ENCODE measurements at regions not wholly inside any gene's neighbourhood (a gene's known extent, or its start where the extent isn't known, plus 50 kb on each side); places are given as distances from the start of the nearest gene placed in this dataset.

- DNase-seq (ENCODE audit: insufficient read length, low spot score): no peak
These were observed 156.3 kb downstream of the EMX2 start for GRCh38 chr10:117698809-117699208.

GRCh38 chr10:117699436-117700075 lies 157.0 kb downstream of the EMX2 start:
- FAIRE-seq (no peak), DNase-seq (ENCODE audit: insufficient read length, low spot score) (no peak)

More at GRCh38 chr10:117698809-117699208, 156.3 kb downstream of the EMX2 start:
- FAIRE-seq: no peak

DNA sequence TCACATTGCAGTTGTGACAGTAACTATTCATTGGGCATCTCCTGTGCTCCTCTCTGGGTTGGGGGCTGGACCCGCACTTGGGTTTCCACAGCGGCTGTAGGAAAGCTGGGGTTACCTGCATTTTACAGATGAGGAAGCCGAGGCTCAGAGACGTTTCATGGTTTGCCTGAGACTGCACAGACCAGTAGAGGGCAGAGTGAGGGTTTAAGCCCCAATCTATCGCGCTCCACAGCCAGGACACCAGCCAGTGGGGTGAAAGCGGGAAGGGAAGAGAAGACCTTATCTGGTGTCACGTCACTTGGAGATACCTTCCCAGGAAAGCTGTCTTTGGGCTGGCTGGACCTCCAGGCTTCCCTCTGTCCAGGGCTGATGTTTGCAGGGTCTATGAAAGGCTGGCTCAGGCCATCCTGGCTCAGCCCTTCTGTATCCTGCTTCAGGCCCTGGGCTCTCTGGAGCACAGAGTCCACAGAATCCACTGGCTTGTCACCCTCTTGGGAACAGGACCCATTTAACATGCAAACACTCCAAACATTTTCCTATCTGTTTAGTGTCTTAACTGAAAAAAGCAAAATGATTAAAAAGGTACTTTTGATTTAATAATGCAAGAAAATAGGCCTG lies 167.7 kb downstream of the EMX2 start:
- FAIRE-seq (no peak), DNase-seq (ENCODE audit: insufficient read length, low spot score) (no peak)

- FAIRE-seq (no peak), DNase-seq (ENCODE audit: insufficient read length, low spot score) (no peak)
These were observed 174.3 kb downstream of the EMX2 start for GRCh38 chr10:117716889-117717288.

DNA sequence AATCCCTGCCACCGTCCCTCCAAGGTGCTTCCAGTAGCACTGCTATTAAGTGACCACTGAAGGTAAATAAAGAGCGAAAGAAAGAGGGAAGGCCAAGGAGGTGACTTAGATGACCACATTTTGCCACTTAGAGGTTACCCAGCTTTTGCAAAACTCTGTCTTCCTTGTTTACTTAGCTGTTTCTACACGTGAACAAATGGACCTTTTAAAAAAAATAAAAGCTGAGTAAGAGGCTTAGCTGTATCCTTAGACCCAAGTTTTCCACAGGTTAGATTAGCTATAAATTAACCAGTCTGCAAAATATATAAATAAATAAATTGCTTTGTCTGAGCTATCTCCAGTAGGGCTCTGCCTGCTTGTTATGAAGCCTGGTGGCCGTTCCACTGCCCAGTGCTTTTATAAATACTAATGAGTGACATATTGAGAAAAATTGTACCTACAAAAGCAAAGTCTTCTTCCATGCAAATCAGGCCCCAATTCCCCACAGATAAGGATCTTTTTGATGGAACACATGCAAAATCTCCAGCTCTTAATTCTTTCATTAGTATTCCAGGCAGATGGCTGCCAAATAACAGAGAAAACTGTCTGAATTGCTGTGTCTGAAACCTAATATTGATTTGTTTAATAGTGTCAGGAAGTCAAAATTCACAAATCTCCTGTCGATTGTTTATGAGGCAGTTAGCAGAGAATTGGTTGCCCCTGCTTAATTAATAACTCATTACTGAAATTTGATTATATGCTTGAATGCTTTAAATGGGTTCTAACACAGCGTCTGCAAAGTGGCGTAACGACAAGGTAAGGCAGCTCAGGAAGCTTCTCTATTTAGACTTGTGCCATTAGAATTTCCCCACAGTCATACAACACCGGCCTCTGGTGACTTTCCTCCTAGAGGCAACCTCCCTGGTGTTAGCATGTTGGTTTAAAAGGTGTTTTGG lies 176.7 kb downstream of the EMX2 start:
- DNase-seq (ENCODE audit: insufficient read length, low spot score) (no peak), FAIRE-seq (no peak)

DNA sequence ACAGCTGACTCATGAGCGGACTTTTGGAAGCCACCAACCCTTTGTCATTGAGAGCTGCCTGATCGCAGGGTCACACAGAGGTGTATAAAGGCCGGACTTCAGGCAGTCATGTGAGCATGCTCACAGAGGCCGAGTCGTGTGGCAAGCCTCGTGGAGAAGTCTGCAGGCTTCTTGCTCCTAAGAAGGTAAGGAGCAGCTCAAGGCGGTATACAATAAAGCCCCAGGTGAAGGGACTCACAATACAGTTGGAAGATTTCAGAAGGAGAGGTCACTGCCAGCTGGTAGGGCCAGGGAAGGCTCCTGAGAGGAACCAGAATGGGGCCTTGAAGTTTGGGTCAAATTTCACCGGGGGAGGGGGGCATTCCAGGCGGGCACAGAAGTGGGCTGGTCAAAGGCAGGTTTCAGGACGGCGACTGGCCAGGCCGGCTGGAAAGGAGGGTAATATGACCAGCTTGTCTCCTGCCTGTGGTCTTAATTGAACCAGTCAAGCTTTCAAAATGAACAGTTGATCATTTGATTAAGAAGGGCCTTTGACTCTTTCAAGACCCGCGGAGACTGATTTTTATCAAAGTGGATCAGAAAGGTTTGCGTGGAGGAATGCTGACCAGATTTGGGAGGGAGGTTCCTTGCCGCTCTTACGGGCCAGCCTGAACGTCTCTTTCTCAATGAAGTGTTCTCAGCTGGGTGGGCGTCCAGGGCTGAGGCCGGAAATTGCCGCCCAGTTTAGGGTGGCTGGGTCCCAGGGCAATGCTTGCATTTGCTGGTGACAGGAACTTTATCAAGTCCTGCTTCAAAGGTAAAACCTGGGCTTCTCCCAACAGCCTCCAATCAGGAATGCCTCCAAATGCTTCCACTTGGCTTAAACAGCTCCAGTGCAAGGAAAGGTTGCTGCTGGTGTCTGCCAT lies 178.6 kb downstream of the EMX2 start:
- no peak for FAIRE-seq
- DNase-seq (ENCODE audit: insufficient read length, low spot score): no peak

DNA sequence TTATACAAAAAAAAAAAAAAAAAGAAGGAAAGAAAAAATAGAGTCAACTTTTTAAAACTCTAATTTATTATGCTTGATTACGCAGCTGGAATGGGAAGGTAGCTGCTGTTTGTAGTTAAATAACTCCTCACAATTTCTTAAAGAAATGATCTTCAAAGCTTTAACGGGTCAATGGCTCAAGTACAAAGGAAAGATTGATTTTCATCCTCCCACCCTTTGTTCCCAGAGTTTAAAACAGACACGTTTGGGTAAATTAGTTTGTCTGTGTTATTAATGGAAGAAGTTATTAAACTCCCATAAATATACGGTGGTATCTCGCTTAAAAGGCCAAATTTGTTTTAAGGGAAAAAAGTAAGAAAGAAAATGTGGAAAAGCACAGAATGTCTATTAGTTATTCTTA lies 179.3 kb downstream of the EMX2 start:
- FAIRE-seq (no peak), DNase-seq (ENCODE audit: insufficient read length, low spot score) (no peak)

DNA sequence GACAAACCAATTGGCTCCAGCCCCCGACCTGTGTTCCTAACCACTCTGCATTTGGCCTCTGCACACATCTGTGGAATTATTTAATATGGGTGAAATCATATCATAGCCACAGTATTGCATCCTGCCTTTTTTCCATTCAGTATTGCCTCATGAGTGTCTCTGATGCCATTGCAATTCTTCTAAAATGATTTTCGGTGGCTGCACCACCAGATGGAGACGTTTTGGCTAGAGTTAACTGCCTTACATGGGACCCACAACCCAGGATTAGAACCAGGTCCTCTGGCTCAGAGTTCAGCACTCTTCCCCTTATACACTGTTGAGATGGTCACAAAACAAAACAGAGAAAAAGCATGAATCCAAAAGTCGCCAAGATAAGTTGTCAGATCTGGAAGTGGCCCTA lies 180.8 kb downstream of the EMX2 start:
- no peak for DNase-seq (ENCODE audit: insufficient read length, low spot score)
- no peak for FAIRE-seq

DNA sequence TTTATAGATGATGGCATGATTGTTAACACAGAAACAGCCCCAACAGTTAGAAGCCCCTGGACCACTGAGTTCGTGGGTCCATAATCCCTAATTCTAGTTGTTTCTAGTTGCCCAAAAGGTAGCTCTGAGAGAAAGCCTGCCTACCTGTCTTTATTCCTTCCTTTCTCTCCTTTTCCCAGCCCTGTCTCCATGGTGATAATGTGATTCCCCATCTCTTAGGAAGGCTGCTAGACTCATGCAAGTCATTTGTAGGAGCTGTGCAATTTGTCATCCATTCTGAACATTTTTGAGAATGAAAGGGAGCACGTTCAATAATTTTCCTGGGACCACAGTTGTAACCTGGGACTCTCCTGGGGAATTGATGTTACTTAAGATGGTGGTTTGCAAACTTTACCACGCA lies 183.4 kb downstream of the EMX2 start:
- no peak for DNase-seq (ENCODE audit: insufficient read length, low spot score)
- no peak for FAIRE-seq

- FAIRE-seq: no peak
- no peak for DNase-seq (ENCODE audit: insufficient read length, low spot score)
These were observed 184.2 kb downstream of the EMX2 start for GRCh38 chr10:117726596-117727295.

- no peak for FAIRE-seq
These were observed 184.9 kb downstream of the EMX2 start for GRCh38 chr10:117727421-117727820.

GRCh38 chr10:117728087-117728486 lies 185.5 kb downstream of the EMX2 start:
- FAIRE-seq (no peak), DNase-seq (ENCODE audit: insufficient read length, low spot score) (no peak)

More at GRCh38 chr10:117727421-117727820, 184.9 kb downstream of the EMX2 start:
- DNase-seq (ENCODE audit: insufficient read length, low spot score): no peak

- DNase-seq (ENCODE audit: insufficient read length, low spot score): no peak
- FAIRE-seq: no peak
These were observed 186.6 kb downstream of the EMX2 start for GRCh38 chr10:117729156-117729555.

GRCh38 chr10:117731121-117731791 lies 188.7 kb downstream of the EMX2 start:
- no peak for FAIRE-seq
- no peak for DNase-seq (ENCODE audit: insufficient read length, low spot score)

GRCh38 chr10:117734731-117735405 lies 192.3 kb downstream of the EMX2 start:
- DNase-seq (ENCODE audit: insufficient read length, low spot score) (no peak), FAIRE-seq (no peak)

DNA sequence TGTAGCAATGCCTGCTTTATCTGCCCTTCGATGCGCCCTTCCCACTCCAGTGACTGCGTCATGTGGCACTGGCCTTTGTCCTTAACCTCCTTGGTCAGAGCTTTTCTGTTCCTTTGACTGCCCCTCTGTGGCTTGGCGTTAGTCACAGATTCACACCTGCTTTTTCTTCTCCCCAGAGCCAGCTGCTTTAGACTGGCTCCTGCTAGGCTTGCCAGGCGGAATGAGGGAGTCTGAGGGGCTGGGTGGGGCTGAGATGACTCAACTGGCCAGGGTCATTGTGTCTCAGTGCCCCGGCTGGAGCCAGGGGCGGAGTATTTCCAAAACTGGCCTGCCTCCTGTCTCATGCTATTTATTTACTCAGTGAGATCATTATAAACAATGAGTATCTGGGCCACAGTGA lies 194.1 kb downstream of the EMX2 start:
- FAIRE-seq (no peak), DNase-seq (ENCODE audit: insufficient read length, low spot score) (no peak)

DNA sequence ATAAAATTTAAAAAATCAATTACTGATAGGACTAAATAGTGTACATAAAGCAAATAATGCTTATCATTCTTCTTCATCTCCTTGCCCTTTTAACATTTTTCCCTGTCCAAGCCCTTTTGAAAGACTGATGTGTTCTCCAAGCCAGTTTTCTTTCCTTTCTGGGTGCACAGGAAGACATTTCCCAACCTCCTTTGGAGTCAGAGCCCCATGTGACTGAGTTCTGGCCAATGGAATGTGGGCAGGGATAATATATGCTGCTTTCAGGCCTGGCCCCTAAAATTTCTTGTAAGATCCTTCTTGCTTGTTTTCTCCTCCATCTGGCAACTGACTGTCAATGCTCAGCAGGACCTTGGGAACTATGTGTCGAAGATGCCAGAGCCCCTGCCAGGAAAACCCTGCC lies 197.5 kb downstream of the EMX2 start:
- FAIRE-seq: no peak
- no peak for DNase-seq (ENCODE audit: insufficient read length, low spot score)

DNA sequence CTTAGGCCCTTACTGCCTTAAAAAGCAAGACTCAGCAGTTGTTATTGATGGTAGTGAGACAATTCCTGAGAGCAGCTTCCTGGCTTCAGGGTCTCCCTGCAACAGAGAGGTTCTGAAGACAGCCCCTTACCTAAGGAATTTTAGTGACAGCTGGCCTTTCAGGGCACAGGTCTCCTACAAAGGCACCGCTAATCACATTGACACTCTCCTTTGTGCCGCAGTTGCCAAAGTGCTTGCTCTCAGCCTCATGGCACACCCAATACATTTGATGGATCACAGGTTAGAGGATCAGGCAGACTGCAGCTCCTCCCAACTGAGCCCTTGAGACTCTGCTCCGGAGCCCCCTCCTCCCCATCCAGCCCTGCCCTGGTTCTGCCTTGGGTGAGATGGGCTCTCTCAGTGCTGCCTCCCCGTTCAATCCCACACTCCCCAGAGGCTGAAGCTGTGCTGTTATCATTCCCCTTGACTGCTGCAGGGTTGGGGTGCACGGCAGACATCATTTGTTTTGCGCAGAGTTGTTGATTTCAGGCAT lies 198.2 kb downstream of the EMX2 start:
- FAIRE-seq: no peak
- no peak for DNase-seq (ENCODE audit: insufficient read length, low spot score)

DNA sequence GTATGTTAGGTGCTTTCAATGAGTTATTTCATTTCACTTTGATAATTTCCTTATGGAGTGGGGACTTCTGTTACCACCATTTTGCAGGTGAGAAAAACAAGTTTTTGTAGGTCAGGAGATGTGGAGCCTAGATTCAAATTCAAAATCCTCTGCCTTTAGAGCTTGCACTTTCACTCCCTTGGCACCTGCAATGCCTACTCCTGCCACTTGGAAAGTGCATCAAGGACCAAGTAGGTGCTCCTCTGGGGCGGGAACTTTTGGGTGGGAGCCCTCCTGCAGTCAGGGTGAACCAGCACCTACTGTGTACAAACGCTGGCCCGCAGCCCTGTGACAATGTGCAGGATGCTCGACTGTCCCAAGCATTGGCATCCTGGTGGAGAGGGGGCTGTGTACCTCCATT lies 199.0 kb downstream of the EMX2 start:
- DNase-seq (ENCODE audit: insufficient read length, low spot score): no peak
- no peak for FAIRE-seq
